Activated CD4-positive, alpha-beta T cell treated with anti-CD3 and anti-CD28 coated beads, Interleukin-10, Interleukin-2, amounts not matched to agents 100 ng/mL and 50 ng/mL, durations not matched to agents 16 hours and 8 hours (primary cell): ENCODE measurements at regions not wholly inside any gene's neighbourhood (a gene's known extent, or its start where the extent isn't known, plus 50 kb on each side); places are given as distances from the start of the nearest gene placed in this dataset.
A peak's percentile ranks its signal among the peaks of the same experiment; 100 is the strongest.

Experiments
- DNase-seq: peaks from one replicate; pipeline ENCODE4 v3.0.0-alpha.2; 2020

- DNase-seq, result no peak
Measured at GRCh38 chr12:41869432-41869831, 275.2 kb downstream of the GXYLT1 start.

GRCh38 chr12:41866878-41867430 is 277.7 kb downstream of the GXYLT1 start:
- DNase-seq, result no peak

GRCh38 chr12:41856228-41856627 is 288.4 kb downstream of the GXYLT1 start:
- DNase-seq, result no peak

GRCh38 chr12:41850046-41850445 is 294.6 kb downstream of the GXYLT1 start:
- DNase-seq, result no peak

- no peak for DNase-seq
Measured at GRCh38 chr12:41846718-41847117, 298.0 kb downstream of the GXYLT1 start.

GRCh38 chr12:41836416-41836815 is 308.3 kb downstream of the GXYLT1 start:
- no peak for DNase-seq

- no peak for DNase-seq
Measured at GRCh38 chr12:41835556-41835955, 309.1 kb downstream of the GXYLT1 start.

GRCh38 chr12:41819948-41820347 is 324.7 kb downstream of the GXYLT1 start:
- DNase-seq, result no peak

GRCh38 chr12:41804026-41804425 is 340.6 kb downstream of the GXYLT1 start:
- no peak for DNase-seq

GRCh38 chr12:41802803-41803202 is 341.9 kb downstream of the GXYLT1 start:
- no peak for DNase-seq

- no peak for DNase-seq
Measured at GRCh38 chr12:41801261-41801660, 343.4 kb downstream of the GXYLT1 start.

GRCh38 chr12:41799671-41800070 is 345.0 kb downstream of the GXYLT1 start:
- no peak for DNase-seq

- DNase-seq, result no peak
Measured at GRCh38 chr12:41795910-41796309, 348.8 kb downstream of the GXYLT1 start.

GRCh38 chr12:41795051-41795600 is 349.5 kb downstream of the GXYLT1 start:
- DNase-seq, result no peak

GRCh38 chr12:41794336-41794735 is 350.3 kb downstream of the GXYLT1 start:
- DNase-seq, result no peak

- no peak for DNase-seq
Measured at GRCh38 chr12:41784957-41785356, 359.7 kb downstream of the GXYLT1 start.

GRCh38 chr12:41778934-41779333 is 365.7 kb downstream of the GXYLT1 start:
- DNase-seq, result no peak

GRCh38 chr12:41777064-41777790 is 367.4 kb downstream of the GXYLT1 start:
- no peak for DNase-seq

GRCh38 chr12:41772478-41772877 is 372.2 kb downstream of the GXYLT1 start:
- DNase-seq, result no peak

GRCh38 chr12:41769810-41770209 is 374.9 kb downstream of the GXYLT1 start:
- DNase-seq, result peak; percentile 23

GRCh38 chr12:41768456-41768855 is 376.2 kb downstream of the GXYLT1 start:
- no peak for DNase-seq

GRCh38 chr12:41762691-41763090 is 382.0 kb downstream of the GXYLT1 start:
- no peak for DNase-seq

GRCh38 chr12:41745593-41745992 is 399.1 kb downstream of the GXYLT1 start:
- no peak for DNase-seq

- no peak for DNase-seq
Measured at GRCh38 chr12:41743835-41744234, 400.8 kb downstream of the GXYLT1 start.

- DNase-seq, result no peak
Measured at GRCh38 chr12:41739066-41739465, 405.6 kb downstream of the GXYLT1 start.
